Skeletal muscle tissue (tissue), 3 donors: ENCODE measurements at regions not wholly inside any gene's neighbourhood (a gene's known extent, or its start where the extent isn't known, plus 50 kb on each side); places are given as distances from the start of the nearest gene placed in this dataset.
"Not testable (repeated sequence)": the region's sequence is repeated elsewhere in the genome, so short reads cannot be mapped to it uniquely, and the experiment has no call there.

Experiments
- H3K27ac ChIP-seq: one replicate; pipeline ENCODE4 v1.7.0; 2013; ENCODE audit warnings: mild to moderate bottlenecking, low read depth, low read length, inconsistent platforms
- H3K27me3 ChIP-seq, 3 donors: one replicate each; pipeline ENCODE4 v1.7.0; 2013; ENCODE audit warnings: low read length in 3 of 3; ENCODE audit not compliant: control insufficient read depth in 3 of 3, insufficient read depth in 3 of 3
- H3K36me3 ChIP-seq, 3 donors: one replicate each; pipeline ENCODE4 v1.7.0; 2013; ENCODE audit warnings: low read length in 3 of 3; ENCODE audit not compliant: control insufficient read depth in 3 of 3, insufficient read depth in 3 of 3
- H3K4me1 ChIP-seq, 3 donors: one replicate each; pipeline ENCODE4 v1.7.0; 2013; ENCODE audit warnings: low read length in 3 of 3, mild to moderate bottlenecking in 3 of 3; ENCODE audit not compliant: control insufficient read depth in 3 of 3, insufficient read depth in 3 of 3
- H3K4me3 ChIP-seq, 3 donors: one replicate each; pipeline ENCODE4 v1.7.0; 2013; ENCODE audit warnings: low read length in 3 of 3
- H3K9ac ChIP-seq, 3 donors: one replicate each; pipeline ENCODE4 v1.7.0; 2013; ENCODE audit warnings: low read length in 3 of 3, mild to moderate bottlenecking in 3 of 3, moderate library complexity in 2 of 3, low read depth in 1 of 3
- H3K9me3 ChIP-seq, 3 donors: one replicate each; pipeline ENCODE4 v1.7.0; 2013; ENCODE audit warnings: low read length in 3 of 3; ENCODE audit not compliant: control insufficient read depth in 3 of 3
- donor health status: Osteomylitis.

DNA sequence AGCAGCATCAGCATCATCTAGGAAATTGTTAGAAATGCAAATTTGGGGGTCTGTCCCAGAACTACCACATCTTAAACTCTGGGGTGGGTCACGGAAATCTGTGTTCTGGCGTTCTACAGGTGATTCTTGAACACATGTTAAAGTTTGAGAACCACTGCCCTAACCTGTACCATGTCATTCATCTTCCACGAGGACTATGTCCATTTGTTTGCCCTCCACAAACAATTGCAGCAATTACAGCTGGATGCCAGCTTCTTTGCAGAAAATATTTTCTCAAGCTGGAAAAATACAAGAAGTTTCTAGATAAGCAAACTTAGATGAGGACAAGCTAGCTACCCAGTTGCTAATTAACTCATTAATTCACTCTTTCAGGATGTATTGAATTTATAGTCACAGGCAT is 54.1 kb downstream of the MAFB start:
- Histone ChIP-seq H3K9ac (no peak overlapping the region), H3K4me3 (no peak overlapping the region), H3K4me1 (peaks cover 0 to 3% (median 0%) of the 10 kb centered on the region in 3 donors), H3K27me3 (no peaks in the 10 kb centered on the region), H3K36me3 (no peaks in the 10 kb centered on the region), H3K27ac (no peak overlapping the region), H3K9me3 (no peaks in the 10 kb centered on the region)

DNA sequence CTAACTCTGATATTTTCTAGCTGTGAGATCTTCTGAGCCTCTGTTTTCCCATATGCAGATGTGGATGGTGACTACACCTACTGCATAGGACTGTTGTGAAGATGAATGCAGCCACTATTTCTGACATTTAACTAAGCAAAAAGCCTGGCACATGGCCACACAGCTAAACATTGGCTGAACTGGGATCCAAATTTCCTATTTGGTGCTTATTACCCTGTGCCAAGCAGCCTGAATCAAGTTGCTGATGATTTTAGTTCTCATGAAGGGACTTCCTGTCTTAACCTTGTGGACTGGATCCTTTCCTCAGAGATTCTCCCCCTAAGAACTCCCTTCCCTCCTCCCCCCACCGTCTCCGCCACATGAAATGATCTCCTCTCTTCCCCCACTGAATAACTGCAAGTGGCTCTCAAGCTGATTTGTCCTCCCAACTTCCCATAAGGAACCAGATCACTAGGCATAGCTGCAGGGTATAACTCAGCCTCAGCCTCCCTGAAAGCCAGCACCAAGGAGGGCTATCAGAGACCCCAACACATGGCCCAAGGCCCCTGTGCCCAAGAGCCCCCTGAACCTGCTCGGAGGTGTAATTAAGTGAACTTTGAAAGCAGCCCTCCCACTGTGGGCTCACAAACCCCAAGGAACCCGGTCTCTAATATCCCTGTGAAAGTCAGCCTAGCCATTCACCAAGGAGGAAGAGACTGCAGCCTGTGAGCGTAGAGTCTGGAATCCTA is 55.7 kb downstream of the MAFB start:
- H3K27me3 ChIP-seq = no peaks in the 10 kb centered on the region
- H3K4me3 ChIP-seq = no peak overlapping the region
- H3K27ac ChIP-seq = no peak overlapping the region
- no peak overlapping the region for H3K9ac ChIP-seq
- no peaks in the 10 kb centered on the region for H3K9me3 ChIP-seq
- no peaks in the 10 kb centered on the region for H3K4me1 ChIP-seq
- H3K36me3 ChIP-seq = no peaks in the 10 kb centered on the region

DNA sequence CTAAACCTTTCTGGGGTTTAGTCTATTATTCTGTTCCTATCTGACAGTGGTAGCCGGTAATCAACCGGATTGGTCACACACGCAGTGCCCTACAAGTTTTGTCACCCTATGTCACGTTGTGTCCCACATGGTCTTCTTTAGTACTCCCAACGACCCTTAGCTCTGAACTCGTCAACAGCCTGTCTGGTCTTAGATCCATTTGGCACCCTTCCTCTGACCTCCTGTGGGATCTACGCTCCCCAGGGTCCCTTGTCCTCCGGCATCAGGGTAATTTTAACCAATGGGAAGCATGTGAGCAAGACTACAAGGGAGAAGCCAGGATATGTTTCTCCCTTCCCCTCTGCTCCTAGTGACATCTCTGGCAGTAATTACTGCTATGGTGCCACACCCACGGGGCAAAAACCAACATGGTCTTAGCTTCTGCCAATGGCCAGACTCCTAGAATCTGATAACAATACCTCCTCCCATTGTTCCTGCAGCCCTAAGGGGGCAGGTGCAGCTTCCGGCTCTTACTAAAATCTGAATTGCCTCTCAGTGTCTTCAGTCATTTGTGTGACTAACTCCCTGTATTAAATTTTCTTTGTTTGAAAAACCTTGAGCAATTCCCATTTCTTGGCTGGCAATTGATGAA is 56.6 kb downstream of the MAFB start:
- H3K27ac ChIP-seq = no peak overlapping the region
- no peak overlapping the region for H3K4me3 ChIP-seq
- no peaks in the 10 kb centered on the region for H3K36me3 ChIP-seq
- no peaks in the 10 kb centered on the region for H3K27me3 ChIP-seq
- H3K4me1 ChIP-seq = no peaks in the 10 kb centered on the region
- H3K9ac ChIP-seq = no peak overlapping the region
- H3K9me3 ChIP-seq = no peaks in the 10 kb centered on the region

DNA sequence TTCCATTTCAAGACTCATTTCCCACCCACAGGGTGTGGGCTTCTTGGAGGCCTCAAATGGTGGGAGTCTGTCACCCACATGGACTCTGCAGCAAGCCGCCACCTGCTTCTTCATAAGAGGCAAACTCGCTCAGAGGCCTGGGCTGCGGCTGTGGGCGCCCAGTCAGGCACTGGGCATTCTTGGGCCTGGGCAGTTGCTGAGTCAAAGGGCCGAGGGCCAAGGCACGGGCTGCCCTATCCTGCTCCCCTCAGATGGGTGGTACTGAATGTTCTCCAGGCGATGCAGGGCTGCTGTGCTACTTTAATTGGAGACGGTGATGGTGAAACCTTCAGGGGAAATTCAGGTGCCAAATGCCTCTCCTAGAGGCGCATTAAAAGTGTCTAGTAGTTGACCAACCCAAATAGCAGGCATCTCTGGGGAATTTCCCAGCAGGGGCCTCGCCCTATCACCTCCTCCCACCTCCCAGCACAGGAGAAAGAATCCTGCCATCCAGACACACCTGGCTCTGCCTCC is 57.9 kb downstream of the MAFB start:
- Histone ChIP-seq H3K9ac (no peak overlapping the region), H3K9me3 (peaks cover 0 to 2% (median 0%) of the 10 kb centered on the region in 3 donors), H3K27ac (no peak overlapping the region), H3K4me1 (no peaks in the 10 kb centered on the region), H3K36me3 (no peaks in the 10 kb centered on the region), H3K27me3 (no peaks in the 10 kb centered on the region), H3K4me3 (no peak overlapping the region)

DNA sequence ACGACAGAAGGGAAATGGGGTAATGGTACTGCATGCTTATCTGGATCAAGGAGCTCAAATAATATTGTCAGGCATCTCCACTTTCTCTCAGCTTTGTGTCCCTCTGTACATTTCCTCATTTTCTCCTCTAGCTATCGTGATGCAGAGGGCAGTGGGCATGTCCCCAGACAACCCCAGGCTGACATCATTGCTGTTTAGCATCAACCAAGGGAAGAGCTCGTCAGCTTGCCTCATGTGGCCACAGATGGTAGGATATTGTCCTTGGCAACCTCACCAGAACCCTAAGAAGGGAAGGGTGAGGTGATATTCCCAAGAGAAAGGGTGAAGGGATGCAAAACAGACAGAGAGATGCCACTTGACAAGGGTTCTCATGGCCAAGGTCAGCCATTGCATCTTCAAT is 58.3 kb downstream of the MAFB start:
- no peaks in the 10 kb centered on the region for H3K36me3 ChIP-seq
- H3K27me3 ChIP-seq = no peaks in the 10 kb centered on the region
- H3K27ac ChIP-seq = no peak overlapping the region
- no peaks in the 10 kb centered on the region for H3K4me1 ChIP-seq
- no peak overlapping the region for H3K9ac ChIP-seq
- no peak overlapping the region for H3K4me3 ChIP-seq
- H3K9me3 ChIP-seq = peaks cover 0 to 2% (median 0%) of the 10 kb centered on the region in 3 donors

DNA sequence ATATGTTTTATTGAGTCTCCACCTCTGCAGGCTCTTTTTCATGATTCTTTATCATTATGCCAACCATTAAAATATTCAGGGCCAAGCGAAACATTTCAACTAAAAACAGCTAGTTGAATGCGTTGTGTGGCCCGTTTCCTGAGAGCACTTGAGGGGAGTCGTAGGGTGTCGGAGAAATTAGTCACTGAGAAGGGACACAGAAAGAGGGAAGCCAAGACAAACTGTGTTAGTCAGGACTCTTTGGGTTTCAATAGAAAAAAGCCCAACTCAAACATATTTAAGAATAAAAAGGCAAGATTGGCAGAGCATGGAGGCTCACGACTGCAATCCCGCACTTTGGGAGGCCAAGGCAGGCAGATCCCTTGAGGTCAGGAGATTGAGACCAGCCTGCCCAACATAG is 58.9 kb downstream of the MAFB start:
- no peaks in the 10 kb centered on the region for H3K36me3 ChIP-seq
- H3K4me1 ChIP-seq = no peaks in the 10 kb centered on the region

DNA sequence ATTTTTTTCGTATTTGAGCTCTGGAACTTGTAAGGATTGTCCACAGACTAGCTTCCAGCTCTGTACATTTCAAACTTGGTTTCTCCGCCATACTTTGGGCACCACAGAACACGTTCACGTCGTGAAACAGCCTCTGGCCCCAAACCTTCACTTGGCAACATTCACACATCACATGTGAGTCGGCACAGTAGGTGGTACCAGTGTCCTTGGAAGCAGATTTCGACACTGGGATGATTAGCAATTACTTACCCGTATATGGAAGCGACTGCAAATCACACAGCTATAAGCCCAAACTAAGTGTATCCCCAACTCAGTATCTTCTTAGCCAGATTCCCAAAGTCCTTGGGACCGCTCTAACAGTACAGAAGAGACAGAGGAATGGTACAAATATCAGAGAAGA is 60.2 kb downstream of the MAFB start:
- Histone ChIP-seq H3K9ac (no peak overlapping the region), H3K27ac (no peak overlapping the region), H3K36me3 (no peaks in the 10 kb centered on the region), H3K9me3 (peaks cover 0 to 2% (median 0%) of the 10 kb centered on the region in 3 donors), H3K4me1 (no peaks in the 10 kb centered on the region), H3K27me3 (no peaks in the 10 kb centered on the region), H3K4me3 (no peak overlapping the region)

More for the DNA sequence above, 58.9 kb downstream of the MAFB start:
- no peaks in the 10 kb centered on the region for H3K27me3 ChIP-seq
- no peak overlapping the region for H3K27ac ChIP-seq
- H3K9me3 ChIP-seq = peaks cover 0 to 2% (median 0%) of the 10 kb centered on the region in 3 donors
- no peak overlapping the region for H3K9ac ChIP-seq
- no peak overlapping the region for H3K4me3 ChIP-seq

DNA sequence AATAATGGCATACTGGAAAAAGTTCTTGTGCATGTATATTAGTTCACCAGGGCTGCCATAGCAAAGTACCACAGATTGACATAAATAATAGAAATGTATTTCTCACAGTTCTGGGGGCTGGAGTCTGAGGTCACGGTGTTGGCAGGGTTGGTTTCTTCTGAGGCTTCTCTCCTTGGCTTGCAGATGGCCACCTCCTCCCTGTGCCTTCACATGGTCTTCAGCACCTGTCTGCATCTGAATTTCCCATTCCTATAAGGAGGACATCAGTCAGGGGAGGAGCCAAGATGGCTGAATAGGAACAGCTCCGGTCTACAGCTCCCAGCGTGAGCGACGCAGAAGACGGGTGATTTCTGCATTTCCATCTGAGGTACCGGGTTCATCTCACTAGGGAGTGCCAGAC is 70.0 kb downstream of the MAFB start:
- H3K27ac ChIP-seq, H3K4me1 ChIP-seq, H3K27me3 ChIP-seq, H3K9me3 ChIP-seq, H3K9ac ChIP-seq, H3K4me3 ChIP-seq, H3K36me3 ChIP-seq: not testable (repeated sequence)

DNA sequence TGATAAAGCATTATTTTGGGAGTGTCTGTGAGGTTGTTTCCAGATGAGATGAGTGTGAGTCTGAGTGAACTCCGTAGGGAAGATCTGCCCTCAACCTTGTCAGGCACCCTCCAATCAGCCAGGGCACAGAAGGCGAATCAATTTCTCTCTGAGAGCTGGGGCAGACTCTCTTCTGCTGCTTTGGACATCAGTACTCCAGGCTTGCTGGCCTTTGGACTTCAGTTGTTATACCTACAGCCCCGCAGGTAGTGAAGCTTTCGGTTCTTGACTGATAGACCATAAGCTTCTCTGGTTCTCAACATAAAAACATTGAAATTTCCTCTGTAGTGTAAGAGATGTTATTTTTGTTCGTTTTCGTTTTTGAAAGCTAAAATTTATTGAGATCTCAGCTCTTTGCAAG is 71.4 kb downstream of the MAFB start:
- no peak overlapping the region for H3K4me3 ChIP-seq
- H3K9me3 ChIP-seq = no peaks in the 10 kb centered on the region
- no peak overlapping the region for H3K9ac ChIP-seq
- no peaks in the 10 kb centered on the region for H3K4me1 ChIP-seq
- no peak overlapping the region for H3K27ac ChIP-seq
- H3K36me3 ChIP-seq = no peaks in the 10 kb centered on the region
- no peaks in the 10 kb centered on the region for H3K27me3 ChIP-seq

DNA sequence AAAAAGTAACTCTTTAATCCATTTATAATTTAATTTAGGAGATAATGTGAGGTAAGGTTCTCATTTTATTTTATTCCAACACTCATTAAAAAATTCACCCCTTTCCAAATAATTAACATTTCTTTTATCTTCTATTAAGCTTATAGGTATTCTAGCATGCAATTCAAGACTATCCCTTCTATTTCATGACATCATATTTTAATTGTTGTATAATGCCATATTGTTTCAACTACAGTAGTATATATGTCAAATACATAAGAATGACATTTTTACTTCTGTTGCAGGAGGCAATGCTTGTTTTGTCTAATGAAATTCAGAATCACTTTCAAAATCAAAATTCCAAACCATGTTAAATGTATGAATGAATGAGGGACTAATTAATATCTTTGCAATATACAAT is 76.2 kb downstream of the MAFB start:
- Histone ChIP-seq H3K27ac (no peak overlapping the region), H3K27me3 (no peaks in the 10 kb centered on the region), H3K36me3 (no peaks in the 10 kb centered on the region), H3K4me3 (no peak overlapping the region), H3K9ac (no peak overlapping the region), H3K9me3 (no peaks in the 10 kb centered on the region), H3K4me1 (no peaks in the 10 kb centered on the region)
